Mesothelial cell of epicardium (in vitro differentiated cells): ENCODE measurements at regions not wholly inside any gene's neighbourhood (a gene's known extent, or its start where the extent isn't known, plus 50 kb on each side); places are given as distances from the start of the nearest gene placed in this dataset.

ENCODE experiments used
- DNase-seq, 2 experiments: peaks; one replicate each; pipeline ENCODE4 v3.0.0; 2021; ENCODE audit warnings: low spot score in 2 of 2; ENCODE audit not compliant: unreplicated experiment in 2 of 2
- H3K27ac Mint-ChIP-seq: 2 replicates; pipeline ENCODE4 v1.8.0; 2021; ENCODE audit warnings: mixed read lengths
- H3K27me3 Mint-ChIP-seq: 2 replicates; pipeline ENCODE4 v1.8.0; 2021; ENCODE audit warnings: low read depth, mixed read lengths
- H3K36me3 Mint-ChIP-seq: 2 replicates; pipeline ENCODE4 v1.8.0; 2021; ENCODE audit warnings: mixed read lengths
- H3K4me1 Mint-ChIP-seq: 2 replicates; pipeline ENCODE4 v1.8.0; 2021; ENCODE audit warnings: mixed read lengths
- H3K4me3 Mint-ChIP-seq: 2 replicates; pipeline ENCODE4 v1.8.0; 2021; ENCODE audit warnings: mild to moderate bottlenecking, moderate library complexity, mixed read lengths
- H3K9me3 Mint-ChIP-seq: 2 replicates; pipeline ENCODE4 v1.8.0; 2021; ENCODE audit warnings: mixed read lengths
- TF ChIP-seq, protein P1 (sequence below): fragments of 200-600 bp; sonication (generic); IDR thresholded peaks from one replicate; pipeline ENCODE4 v1.5.0; 2021; ENCODE audit warnings: antibody characterized with exemption; ENCODE audit not compliant: unreplicated experiment

DNA sequence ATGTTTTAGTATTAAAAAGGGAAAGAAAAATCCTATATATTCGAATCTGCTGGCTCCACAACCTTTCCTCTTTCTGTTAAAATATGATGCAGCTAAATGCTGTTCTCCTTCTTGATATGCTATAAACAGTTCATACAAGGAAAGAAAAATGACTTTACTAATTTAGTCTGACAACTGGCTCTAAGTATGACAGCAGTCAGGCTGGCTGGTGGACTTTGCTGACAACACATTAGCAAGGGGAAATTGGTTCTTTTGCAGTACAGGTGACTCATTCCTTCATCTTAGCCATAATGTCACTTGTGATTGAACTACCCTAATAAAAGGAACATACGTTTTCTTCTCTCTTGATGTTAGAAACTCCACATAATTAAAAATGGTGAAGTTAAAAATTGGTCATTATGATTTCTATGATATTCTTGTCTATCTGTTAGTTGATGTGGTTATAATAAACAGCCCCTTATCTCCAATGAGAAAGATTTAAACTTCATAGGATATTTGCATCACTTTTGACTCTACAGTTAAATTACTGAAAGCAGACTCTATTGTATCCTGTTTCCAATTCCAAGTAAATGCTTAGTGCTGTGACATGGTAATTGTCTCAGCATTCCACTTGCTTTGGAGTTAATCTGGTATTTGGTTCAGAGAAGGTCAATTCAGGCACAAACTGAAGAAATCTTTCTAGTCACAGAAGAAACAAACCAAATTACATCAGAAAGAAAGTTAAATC lies 315.3 kb upstream of the GULP1 start:
- H3K27ac Mint-ChIP-seq, result no peak overlapping the region
- no peak for DNase-seq
- TF ChIP-seq, protein P1, sequence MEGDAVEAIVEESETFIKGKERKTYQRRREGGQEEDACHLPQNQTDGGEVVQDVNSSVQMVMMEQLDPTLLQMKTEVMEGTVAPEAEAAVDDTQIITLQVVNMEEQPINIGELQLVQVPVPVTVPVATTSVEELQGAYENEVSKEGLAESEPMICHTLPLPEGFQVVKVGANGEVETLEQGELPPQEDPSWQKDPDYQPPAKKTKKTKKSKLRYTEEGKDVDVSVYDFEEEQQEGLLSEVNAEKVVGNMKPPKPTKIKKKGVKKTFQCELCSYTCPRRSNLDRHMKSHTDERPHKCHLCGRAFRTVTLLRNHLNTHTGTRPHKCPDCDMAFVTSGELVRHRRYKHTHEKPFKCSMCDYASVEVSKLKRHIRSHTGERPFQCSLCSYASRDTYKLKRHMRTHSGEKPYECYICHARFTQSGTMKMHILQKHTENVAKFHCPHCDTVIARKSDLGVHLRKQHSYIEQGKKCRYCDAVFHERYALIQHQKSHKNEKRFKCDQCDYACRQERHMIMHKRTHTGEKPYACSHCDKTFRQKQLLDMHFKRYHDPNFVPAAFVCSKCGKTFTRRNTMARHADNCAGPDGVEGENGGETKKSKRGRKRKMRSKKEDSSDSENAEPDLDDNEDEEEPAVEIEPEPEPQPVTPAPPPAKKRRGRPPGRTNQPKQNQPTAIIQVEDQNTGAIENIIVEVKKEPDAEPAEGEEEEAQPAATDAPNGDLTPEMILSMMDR, result no peak
- H3K27me3 Mint-ChIP-seq, result no peaks in the 10 kb centered on the region
- no peak overlapping the region for H3K4me3 Mint-ChIP-seq
- no peaks in the 10 kb centered on the region for H3K36me3 Mint-ChIP-seq
- H3K9me3 Mint-ChIP-seq, result peaks cover 6% of the 10 kb centered on the region
- peaks cover 10% of the 10 kb centered on the region for H3K4me1 Mint-ChIP-seq

- Mint-ChIP-seq H3K27ac (no peak overlapping the region), H3K36me3 (no peaks in the 10 kb centered on the region)
Measured at GRCh38 chr2:187976986-187977333, 314.7 kb upstream of the GULP1 start.

GRCh38 chr2:187978356-187978755 lies 313.3 kb upstream of the GULP1 start:
- H3K27me3 Mint-ChIP-seq, result no peaks in the 10 kb centered on the region
- TF ChIP-seq, protein P1, result no peak
- H3K4me1 Mint-ChIP-seq, result peaks cover 10% of the 10 kb centered on the region
- H3K9me3 Mint-ChIP-seq, result no peaks in the 10 kb centered on the region
- no peak overlapping the region for H3K27ac Mint-ChIP-seq
- no peak for DNase-seq
- no peaks in the 10 kb centered on the region for H3K36me3 Mint-ChIP-seq
- H3K4me3 Mint-ChIP-seq, result no peak overlapping the region

More at GRCh38 chr2:187976986-187977333, 314.7 kb upstream of the GULP1 start:
- TF ChIP-seq, protein P1, result no peak
- peaks cover 10% of the 10 kb centered on the region for H3K4me1 Mint-ChIP-seq
- H3K9me3 Mint-ChIP-seq, result peaks cover 2% of the 10 kb centered on the region
- no peak for DNase-seq
- H3K4me3 Mint-ChIP-seq, result no peak overlapping the region
- no peaks in the 10 kb centered on the region for H3K27me3 Mint-ChIP-seq

DNA sequence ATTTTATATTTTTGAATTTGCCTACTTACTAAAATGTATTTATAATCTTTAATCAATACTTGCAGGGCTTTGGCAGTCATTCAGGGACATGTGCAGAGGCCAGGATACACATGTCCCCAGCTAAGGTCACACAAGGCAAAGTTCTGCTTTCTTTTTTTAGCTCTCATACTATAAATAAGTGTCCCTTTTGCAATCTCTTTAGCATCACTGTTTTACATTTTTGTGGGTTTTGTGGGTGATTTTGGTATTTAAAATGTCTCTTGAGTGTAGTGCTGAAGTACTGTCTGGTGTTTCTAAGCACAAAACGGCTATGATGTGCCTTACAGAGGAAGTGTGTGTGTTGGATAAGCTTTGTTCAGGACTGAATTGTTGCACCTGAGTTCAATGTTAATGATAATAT lies 309.0 kb upstream of the GULP1 start:
- DNase-seq, result no peak
- Mint-ChIP-seq H3K27ac (no peak overlapping the region), H3K4me1 (peaks cover 16% of the 10 kb centered on the region), H3K36me3 (no peaks in the 10 kb centered on the region), H3K27me3 (no peaks in the 10 kb centered on the region), H3K9me3 (no peaks in the 10 kb centered on the region), H3K4me3 (no peak overlapping the region)
- TF ChIP-seq, protein P1, result no peak

- H3K4me1 Mint-ChIP-seq, result peaks cover 16% of the 10 kb centered on the region
- H3K36me3 Mint-ChIP-seq, result no peaks in the 10 kb centered on the region
- no peak overlapping the region for H3K27ac Mint-ChIP-seq
- H3K4me3 Mint-ChIP-seq, result no peak overlapping the region
- H3K9me3 Mint-ChIP-seq, result no peaks in the 10 kb centered on the region
- no peak for DNase-seq
- TF ChIP-seq, protein P1, result no peak
- no peaks in the 10 kb centered on the region for H3K27me3 Mint-ChIP-seq
Measured at GRCh38 chr2:187985195-187985594, 306.5 kb upstream of the GULP1 start.
